GM23248 (cell line): ENCODE measurements at regions not wholly inside any gene's neighbourhood (a gene's known extent, or its start where the extent isn't known, plus 50 kb on each side); places are given as distances from the start of the nearest gene placed in this dataset.

Experiments used
- EZH2 ChIP-seq: fragments of 200-600 bp; sonication (generic); IDR thresholded peaks from 2 replicates; pipeline ENCODE4 v1.6.1; 2018; ENCODE audit warnings: antibody characterized with exemption, mild to moderate bottlenecking; ENCODE audit not compliant: insufficient read depth, poor library complexity, severe bottlenecking
- EZH2phosphoT487 ChIP-seq: fragments of 200-600 bp; sonication (generic); IDR thresholded peaks from 2 replicates; pipeline ENCODE4 v1.6.1; 2018; ENCODE audit warnings: antibody characterized with exemption, moderate library complexity, mild to moderate bottlenecking, low read depth; ENCODE audit not compliant: insufficient read depth

DNA sequence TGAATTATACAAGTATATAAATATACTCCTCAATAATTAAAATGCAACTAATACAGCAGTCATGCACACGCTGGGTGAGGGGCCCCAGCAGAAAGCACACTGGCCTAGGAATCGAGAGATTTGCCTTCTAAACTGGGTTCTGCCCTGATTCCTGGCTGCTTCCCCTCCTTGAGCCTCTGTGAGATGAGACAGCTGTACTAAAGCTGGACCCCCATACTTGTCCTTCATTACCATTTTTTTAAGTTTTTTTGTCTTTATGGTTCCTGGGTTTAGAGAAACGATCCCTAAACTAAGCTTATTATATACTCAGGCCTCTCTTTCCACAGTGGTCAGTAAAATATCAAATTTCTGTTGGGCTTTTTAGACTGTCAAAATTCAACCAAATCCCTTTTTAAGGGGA is 195.1 kb upstream of the DYNLRB2 start:
- TF ChIP-seq EZH2phosphoT487 (no peak), EZH2 (no peak)
